ENCODE measurements at regions not wholly inside any gene's neighbourhood (a gene's known extent, or its start where the extent isn't known, plus 50 kb on each side); places are given as distances from the start of the nearest gene placed in this dataset.

- TF ChIP-seq TEAD4 (IDR thresholded peaks at IDR 0.05; ENCODE audit: low read length) = no peak
- TF ChIP-seq TEAD4 (CRISPR knock-in tag; IDR thresholded peaks at IDR 0.05; ENCODE audit: borderline replicate concordance) = no peak
- TF ChIP-seq SRSF9 (IDR thresholded peaks at IDR 0.05; ENCODE audit: borderline replicate concordance, low read depth, low read length) = no peak
- TF ChIP-seq FOXM1 (IDR thresholded peaks at IDR 0.05; ENCODE audit: low read depth) = no peak
- no peak for TF ChIP-seq FOXM1 (CRISPR knock-in tag; IDR thresholded peaks at IDR 0.05; ENCODE audit: low read depth)
Observed at GRCh38 chr1:232170909-232171308, 459.0 kb downstream of the SIPA1L2 start.

Data from K562 (cell line).